GM12891 (cell line): ENCODE measurements at regions not wholly inside any gene's neighbourhood (a gene's known extent, or its start where the extent isn't known, plus 50 kb on each side); places are given as distances from the start of the nearest gene placed in this dataset.

Experiments
- POLR2A ChIP-seq: IDR thresholded peaks from 2 replicates; pipeline ENCODE4 v1.6.1; 2011; ENCODE audit warnings: low read depth, low read length, control low read depth
- POLR2AphosphoS5 ChIP-seq: IDR thresholded peaks from 2 replicates; pipeline ENCODE4 v1.6.1; 2011; ENCODE audit warnings: low read depth, low read length, control low read depth

DNA sequence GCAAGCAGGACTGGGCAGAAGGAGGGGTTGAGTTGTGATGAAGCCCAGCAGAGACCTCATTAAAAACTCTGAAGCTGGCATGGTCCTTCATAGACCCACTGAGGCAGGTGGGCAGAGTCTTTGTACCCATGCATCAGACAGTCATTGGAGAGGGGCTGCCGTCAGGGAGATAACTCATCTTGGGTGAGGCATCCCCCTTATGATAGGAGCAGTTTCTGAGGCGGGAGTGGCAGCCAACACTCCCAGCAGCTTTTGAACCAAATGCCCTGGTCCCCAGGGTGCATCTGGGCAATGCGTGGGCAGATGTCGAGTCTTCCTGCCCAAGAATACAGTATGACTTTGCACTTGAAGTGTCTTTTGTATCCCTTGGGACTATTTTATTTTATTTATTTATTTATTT is 68.1 kb downstream of the HTR5A start:
- TF ChIP-seq POLR2AphosphoS5: no peak
- no peak for TF ChIP-seq POLR2A
